K562 (cell line): ENCODE measurements at regions not wholly inside any gene's neighbourhood (a gene's known extent, or its start where the extent isn't known, plus 50 kb on each side); places are given as distances from the start of the nearest gene placed in this dataset.

Experiments used
- ATAC-seq: fragments of 200-7000 bp; cut with Tn5 transposase; 3 replicates; pipeline ENCODE4 v1.9.1; 2020; ENCODE audit warnings: moderate library complexity
- BruUV-seq: library from RNA; stranded (reverse); fragments of 400-500 nt; replicated peaks from 2 replicates; lab custom pipeline; 2021; lab: Mats Ljungman, UMichigan
- CTCF ChIA-PET: fragments of 300-600 bp; formaldehyde crosslinking; extraction: SDS; loops from one replicate; lab custom pipeline; 2021; ENCODE audit warnings: low intra/inter-chr PET ratio; lab: Yijun Ruan, JAX
- POLR2A ChIA-PET: fragments of 300-600, 350-650 bp; sonication (Branson Sonifier 250); formaldehyde crosslinking; extraction: SDS; loops from one replicate; lab custom pipeline; 2021; ENCODE audit warnings: antibody characterized with exemption, inconsistent platforms; lab: Yijun Ruan, JAX
- DNase-seq, 4 experiments: peaks; one replicate each; pipeline versions ENCODE4 v3.0.0 to v3.0.0-alpha.2; 2011 to 2018; ENCODE audit warnings: low spot score in 3 of 4, mixed read lengths in 3 of 4; ENCODE audit errors: extremely low read depth in 1 of 4
- FAIRE-seq: peaks from 2 replicates; lab custom pipeline; 2011; peaks lifted over from hg19 to GRCh38; lab: Jason Lieb, UNC
- H2AFZ ChIP-seq: 2 replicates; pipeline ENCODE4 v1.6.0; 2011; ENCODE audit warnings: low read depth, low read length, control low read depth, inconsistent platforms
- H3K27ac ChIP-seq: fragments of 200-600 bp; 3 replicates; pipeline ENCODE4 v1.8.0; 2011; ENCODE audit warnings: low read depth, mild to moderate bottlenecking, control low read depth, inconsistent platforms, low read length, moderate library complexity, mixed read lengths; ENCODE audit errors: extremely low read depth
- H3K27me3 ChIP-seq, 2 experiments: fragments of 300-600 bp in 1 of 2; 2 replicates in 1 of 2; 3 replicates in 1 of 2; pipeline versions ENCODE4 v1.6.0 to v1.8.0; 2011; ENCODE audit warnings: inconsistent platforms in 2 of 2, low read length in 2 of 2, mild to moderate bottlenecking in 1 of 2, mixed read lengths in 1 of 2, moderate library complexity in 1 of 2; ENCODE audit not compliant: control insufficient read depth in 2 of 2, insufficient read depth in 2 of 2
- H3K36me3 ChIP-seq: fragments of 300-600 bp; 3 replicates; pipeline ENCODE4 v1.8.0; 2011; ENCODE audit warnings: mild to moderate bottlenecking, low read length, inconsistent platforms; ENCODE audit not compliant: control insufficient read depth, insufficient read depth
- H3K4me1 ChIP-seq, 2 experiments: fragments of 200-600 bp in 1 of 2; replicated peaks in 1 of 2; 2 replicates in 1 of 2; 3 replicates in 1 of 2; pipeline versions ENCODE4 v1.5.1 to v1.8.0; 2011; ENCODE audit warnings: inconsistent platforms in 2 of 2, low read length in 2 of 2, mild to moderate bottlenecking in 1 of 2, mixed read lengths in 1 of 2, moderate library complexity in 1 of 2; ENCODE audit not compliant: control insufficient read depth in 2 of 2, insufficient read depth in 2 of 2
- H3K4me2 ChIP-seq: 2 replicates; pipeline ENCODE4 v1.6.1; 2011; ENCODE audit warnings: low read length, control low read depth, inconsistent platforms, mixed read lengths; ENCODE audit not compliant: insufficient read depth
- H3K4me3 ChIP-seq: fragments of 200-600 bp; sonication (generic), shearing (Covaris generic); 2 replicates; pipeline ENCODE4 v1.5.1; 2016; ENCODE audit warnings: control low read depth, inconsistent platforms
- H3K79me2 ChIP-seq: fragments of 200-600 bp; 3 replicates; pipeline ENCODE4 v1.8.0; 2011; ENCODE audit warnings: low read length, inconsistent platforms; ENCODE audit not compliant: control insufficient read depth, insufficient read depth
- H3K9ac ChIP-seq, 2 experiments: 2 replicates each; pipeline versions ENCODE4 v1.6.0 to v1.6.1; 2011; ENCODE audit warnings: low read depth in 2 of 2, low read length in 2 of 2, control low read depth in 1 of 2, inconsistent platforms in 1 of 2, mild to moderate bottlenecking in 1 of 2, mixed read lengths in 1 of 2; ENCODE audit not compliant: insufficient read depth in 1 of 2
- H3K9me1 ChIP-seq: one replicate; pipeline ENCODE4 v1.6.0; 2011; ENCODE audit warnings: inconsistent platforms, mild to moderate bottlenecking, low read length, moderate library complexity; ENCODE audit not compliant: control insufficient read depth, insufficient read depth
- H3K9me3 ChIP-seq: replicated peaks from 2 replicates; pipeline ENCODE4 v1.5.1; 2011; ENCODE audit warnings: low read depth, low read length, inconsistent platforms; ENCODE audit not compliant: control insufficient read depth, insufficient read depth
- H4K20me1 ChIP-seq: replicated peaks from 2 replicates; pipeline ENCODE4 v1.6.1; 2011; ENCODE audit warnings: low read length, inconsistent platforms, mixed read lengths; ENCODE audit not compliant: control insufficient read depth, insufficient read depth
- CEBPB ChIP-seq: fragments of 450-650 bp; IDR thresholded peaks from 2 replicates; pipeline ENCODE4 v1.6.1; 2016; ENCODE audit warnings: missing genetic modification characterization, missing compliant biosample characterization
- HIVEP1 ChIP-seq: fragments of 250-450 bp; sonication (Bioruptor Pico); IDR thresholded peaks from 2 replicates; pipeline ENCODE4 v1.4.0; 2020; ENCODE audit warnings: mild to moderate bottlenecking
- NBN ChIP-seq: fragments of 450-650 bp; IDR thresholded peaks from 2 replicates; pipeline ENCODE4 v1.6.1; 2016; ENCODE audit warnings: low read depth, mild to moderate bottlenecking
- NFRKB ChIP-seq: fragments of 450-650 bp; IDR thresholded peaks from 2 replicates; pipeline ENCODE4 v1.6.1; 2016; ENCODE audit warnings: low read depth
- THRA ChIP-seq: fragments of 450-650 bp; IDR thresholded peaks from 2 replicates; pipeline ENCODE4 v1.6.1; 2017; ENCODE audit warnings: mild to moderate bottlenecking, moderate library complexity
- ZNF584 ChIP-seq: fragments of 200-800 bp; sonication (Bioruptor generic); IDR thresholded peaks from 2 replicates; pipeline ENCODE4 v1.6.1; 2016; ENCODE audit warnings: low read depth, mild to moderate bottlenecking, missing genetic modification characterization, missing compliant biosample characterization
- ZNF586 ChIP-seq: fragments of 450-650 bp; formaldehyde crosslinking; conservative IDR thresholded peaks from 2 replicates; pipeline ENCODE4 v1.4.0; 2020; ENCODE audit warnings: mild to moderate bottlenecking, moderate library complexity
- WGBS: fragments of 100-300 bp; shearing (Covaris generic); methylation state at CpG from one replicate; pipeline ENCODE4 v1.1.6; 2016; ENCODE audit warnings: low coverage, mixed read lengths; ENCODE audit not compliant: insufficient coverage; ENCODE audit errors: missing lambda C conversion rate; 5-methylcytosine and 5-hydroxymethylcytosine counted together
- in situ Hi-C: fragments of 300-500 bp; cut with MboI; formaldehyde crosslinking; loops from 4 replicates; pipeline ENCODE4 v1.15.0; 2018; ENCODE audit warnings: inconsistent platforms, mixed read lengths
- intact Hi-C: fragments of 100-400 bp; cut with micrococcal nuclease; formaldehyde crosslinking; loops from 2 replicates; pipeline ENCODE4 v1.14.2; 2022
- TF ChIP-seq, protein P1 (sequence below): fragments of 450-650 bp; IDR thresholded peaks from 2 replicates; pipeline ENCODE4 v1.6.1; 2018; ENCODE audit not compliant: partially characterized antibody
- TF ChIP-seq, protein P2 (sequence below): sonication (generic); formaldehyde crosslinking; IDR thresholded peaks from 2 replicates; pipeline ENCODE4 v1.8.1; 2022; ENCODE audit warnings: missing genetic modification reagents

DNA sequence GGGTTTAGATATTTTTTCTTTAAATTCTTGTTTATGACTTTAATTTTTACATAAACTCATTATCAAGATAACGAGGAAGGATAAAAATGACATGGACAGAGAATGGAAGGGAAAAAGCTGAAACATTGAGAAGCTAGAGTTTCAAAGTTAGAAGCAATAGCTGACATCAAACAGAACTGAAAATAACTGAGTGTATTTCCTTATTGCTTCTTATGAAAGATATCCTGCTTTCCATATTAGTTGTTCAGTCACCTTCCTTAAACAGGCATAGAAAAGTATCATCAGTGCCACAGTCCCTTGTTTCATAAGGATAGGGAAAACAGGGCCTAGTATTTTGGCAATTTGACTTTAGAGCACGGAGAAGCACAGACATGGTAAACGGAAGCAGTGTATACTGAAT lies 460.5 kb upstream of the GHITM start:
- Histone ChIP-seq H3K9me3 (no peaks in the 10 kb centered on the region), H3K79me2 (no peaks in the 10 kb centered on the region), H3K9ac (no peak overlapping the region), H3K9me1 (no peaks in the 10 kb centered on the region), H3K27ac (no peak overlapping the region), H3K4me3 (no peak overlapping the region)
- BruUV-seq = no TSS peak
- WGBS = 0% methylated on average over 3 of the region's 3 CpGs
- ATAC-seq = no peak
- POLR2A ChIA-PET = no interaction called here
- intact Hi-C loops = no loop called here
- TF ChIP-seq, protein P1, sequence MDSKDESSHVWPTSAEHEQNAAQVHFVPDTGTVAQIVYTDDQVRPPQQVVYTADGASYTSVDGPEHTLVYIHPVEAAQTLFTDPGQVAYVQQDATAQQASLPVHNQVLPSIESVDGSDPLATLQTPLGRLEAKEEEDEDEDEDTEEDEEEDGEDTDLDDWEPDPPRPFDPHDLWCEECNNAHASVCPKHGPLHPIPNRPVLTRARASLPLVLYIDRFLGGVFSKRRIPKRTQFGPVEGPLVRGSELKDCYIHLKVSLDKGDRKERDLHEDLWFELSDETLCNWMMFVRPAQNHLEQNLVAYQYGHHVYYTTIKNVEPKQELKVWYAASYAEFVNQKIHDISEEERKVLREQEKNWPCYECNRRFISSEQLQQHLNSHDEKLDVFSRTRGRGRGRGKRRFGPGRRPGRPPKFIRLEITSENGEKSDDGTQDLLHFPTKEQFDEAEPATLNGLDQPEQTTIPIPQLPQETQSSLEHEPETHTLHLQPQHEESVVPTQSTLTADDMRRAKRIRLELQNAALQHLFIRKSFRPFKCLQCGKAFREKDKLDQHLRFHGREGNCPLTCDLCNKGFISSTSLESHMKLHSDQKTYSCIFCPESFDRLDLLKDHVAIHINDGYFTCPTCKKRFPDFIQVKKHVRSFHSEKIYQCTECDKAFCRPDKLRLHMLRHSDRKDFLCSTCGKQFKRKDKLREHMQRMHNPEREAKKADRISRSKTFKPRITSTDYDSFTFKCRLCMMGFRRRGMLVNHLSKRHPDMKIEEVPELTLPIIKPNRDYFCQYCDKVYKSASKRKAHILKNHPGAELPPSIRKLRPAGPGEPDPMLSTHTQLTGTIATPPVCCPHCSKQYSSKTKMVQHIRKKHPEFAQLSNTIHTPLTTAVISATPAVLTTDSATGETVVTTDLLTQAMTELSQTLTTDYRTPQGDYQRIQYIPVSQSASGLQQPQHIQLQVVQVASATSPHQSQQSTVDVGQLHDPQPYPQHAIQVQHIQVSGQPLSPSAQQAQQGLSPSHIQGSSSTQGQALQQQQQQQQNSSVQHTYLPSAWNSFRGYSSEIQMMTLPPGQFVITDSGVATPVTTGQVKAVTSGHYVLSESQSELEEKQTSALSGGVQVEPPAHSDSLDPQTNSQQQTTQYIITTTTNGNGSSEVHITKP = no peak
- TF ChIP-seq, all 486 proteins: peak for 0
- no peaks in the 10 kb centered on the region for H3K27me3 ChIP-seq
- no peak overlapping the region for H2AFZ ChIP-seq
- no peaks in the 10 kb centered on the region for H4K20me1 ChIP-seq
- H3K4me2 ChIP-seq = no peak overlapping the region
- FAIRE-seq (no peak), DNase-seq (no peak)
- no peaks in the 10 kb centered on the region for H3K36me3 ChIP-seq
- CTCF ChIA-PET = no interaction called here
- no peaks in the 10 kb centered on the region for H3K4me1 ChIP-seq
- in situ Hi-C loops = no loop called here

DNA sequence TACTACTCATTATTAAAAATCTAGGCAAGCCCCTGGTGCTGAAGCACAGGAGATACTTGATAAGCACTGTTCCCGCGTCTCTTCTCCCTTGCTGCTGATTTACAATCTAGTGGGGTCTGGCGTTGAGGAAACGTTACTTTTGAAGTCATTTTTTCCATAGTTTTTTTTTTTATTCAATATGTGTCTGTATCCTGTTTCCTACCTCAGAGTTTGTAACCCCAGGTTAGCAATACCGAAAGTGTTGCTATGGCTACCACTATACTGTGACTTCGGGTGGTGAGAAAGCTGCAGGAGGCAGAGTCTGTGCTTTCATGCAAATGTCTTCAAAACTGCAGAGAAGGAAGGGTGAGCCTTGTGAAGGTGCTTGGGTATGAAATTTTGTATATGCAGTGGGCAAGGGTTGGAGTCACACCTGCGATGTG lies 458.8 kb upstream of the GHITM start:
- Histone ChIP-seq H3K27me3 (no peaks in the 10 kb centered on the region), H3K79me2 (no peaks in the 10 kb centered on the region), H3K9ac (no peak overlapping the region), H4K20me1 (no peaks in the 10 kb centered on the region), H3K4me1 (no peaks in the 10 kb centered on the region), H3K27ac (no peak overlapping the region), H3K4me2 (no peak overlapping the region), H3K9me1 (no peaks in the 10 kb centered on the region), H3K9me3 (no peaks in the 10 kb centered on the region), H3K4me3 (no peak overlapping the region), H3K36me3 (no peaks in the 10 kb centered on the region), H2AFZ (no peak overlapping the region)
- intact Hi-C loops = no loop called here
- no TSS peak for BruUV-seq
- no peak for FAIRE-seq
- in situ Hi-C loops = no loop called here
- WGBS = 0% methylated on average over 7 of the region's 7 CpGs
- no peak for DNase-seq
- ChIA-PET CTCF (no interaction called here), POLR2A (no interaction called here)
- ATAC-seq = no peak
- no peak for TF ChIP-seq THRA
- TF ChIP-seq HIVEP1 = no peak
- no peak for TF ChIP-seq CEBPB (tag)
- TF ChIP-seq ZNF586 = no peak
- TF ChIP-seq ZNF584 (CRISPR knock-in tag) = no peak
- TF ChIP-seq, protein P2, sequence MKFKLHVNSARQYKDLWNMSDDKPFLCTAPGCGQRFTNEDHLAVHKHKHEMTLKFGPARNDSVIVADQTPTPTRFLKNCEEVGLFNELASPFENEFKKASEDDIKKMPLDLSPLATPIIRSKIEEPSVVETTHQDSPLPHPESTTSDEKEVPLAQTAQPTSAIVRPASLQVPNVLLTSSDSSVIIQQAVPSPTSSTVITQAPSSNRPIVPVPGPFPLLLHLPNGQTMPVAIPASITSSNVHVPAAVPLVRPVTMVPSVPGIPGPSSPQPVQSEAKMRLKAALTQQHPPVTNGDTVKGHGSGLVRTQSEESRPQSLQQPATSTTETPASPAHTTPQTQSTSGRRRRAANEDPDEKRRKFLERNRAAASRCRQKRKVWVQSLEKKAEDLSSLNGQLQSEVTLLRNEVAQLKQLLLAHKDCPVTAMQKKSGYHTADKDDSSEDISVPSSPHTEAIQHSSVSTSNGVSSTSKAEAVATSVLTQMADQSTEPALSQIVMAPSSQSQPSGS (CRISPR knock-in tag) = no peak
- TF ChIP-seq NBN = no peak
- no peak for TF ChIP-seq NFRKB
